AG09319 (cell line): ENCODE measurements at regions not wholly inside any gene's neighbourhood (a gene's known extent, or its start where the extent isn't known, plus 50 kb on each side); places are given as distances from the start of the nearest gene placed in this dataset.

Source experiments
- DNase-seq: peaks from one replicate; pipeline ENCODE4 v3.0.0-alpha.2; 2010; ENCODE audit warnings: low read depth; ENCODE audit errors: extremely low read depth
- TF ChIP-seq, protein P1 (sequence below): IDR thresholded peaks from 2 replicates; pipeline ENCODE4 v1.5.1; 2011; ENCODE audit warnings: low read depth, mild to moderate bottlenecking, inconsistent platforms, low read length, moderate library complexity

- TF ChIP-seq, protein P1, sequence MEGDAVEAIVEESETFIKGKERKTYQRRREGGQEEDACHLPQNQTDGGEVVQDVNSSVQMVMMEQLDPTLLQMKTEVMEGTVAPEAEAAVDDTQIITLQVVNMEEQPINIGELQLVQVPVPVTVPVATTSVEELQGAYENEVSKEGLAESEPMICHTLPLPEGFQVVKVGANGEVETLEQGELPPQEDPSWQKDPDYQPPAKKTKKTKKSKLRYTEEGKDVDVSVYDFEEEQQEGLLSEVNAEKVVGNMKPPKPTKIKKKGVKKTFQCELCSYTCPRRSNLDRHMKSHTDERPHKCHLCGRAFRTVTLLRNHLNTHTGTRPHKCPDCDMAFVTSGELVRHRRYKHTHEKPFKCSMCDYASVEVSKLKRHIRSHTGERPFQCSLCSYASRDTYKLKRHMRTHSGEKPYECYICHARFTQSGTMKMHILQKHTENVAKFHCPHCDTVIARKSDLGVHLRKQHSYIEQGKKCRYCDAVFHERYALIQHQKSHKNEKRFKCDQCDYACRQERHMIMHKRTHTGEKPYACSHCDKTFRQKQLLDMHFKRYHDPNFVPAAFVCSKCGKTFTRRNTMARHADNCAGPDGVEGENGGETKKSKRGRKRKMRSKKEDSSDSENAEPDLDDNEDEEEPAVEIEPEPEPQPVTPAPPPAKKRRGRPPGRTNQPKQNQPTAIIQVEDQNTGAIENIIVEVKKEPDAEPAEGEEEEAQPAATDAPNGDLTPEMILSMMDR = no peak
These were observed 474.8 kb upstream of the NOVA1 start for GRCh38 chr14:27072589-27072988.

DNA sequence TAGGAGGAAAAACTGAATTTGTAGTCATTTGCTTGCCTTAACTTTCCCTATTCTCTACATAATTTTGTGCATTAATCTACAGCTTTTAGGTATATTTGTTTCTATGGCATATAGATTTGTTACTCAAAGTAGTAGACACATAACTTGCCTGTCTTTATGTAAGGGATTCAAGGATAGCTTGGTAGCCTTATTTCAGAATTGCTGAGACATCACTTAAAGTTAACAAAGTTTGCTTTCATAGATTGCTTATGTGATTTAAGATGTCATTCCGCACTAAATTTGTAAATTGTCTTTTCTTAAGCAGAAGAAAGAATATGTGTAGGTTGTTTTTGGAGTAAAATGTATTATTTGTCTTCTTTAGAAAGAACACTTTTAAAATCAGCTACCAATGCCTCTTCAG is 477.7 kb upstream of the NOVA1 start:
- no peak for DNase-seq
- TF ChIP-seq, protein P1 = no peak

More at GRCh38 chr14:27072589-27072988, 474.8 kb upstream of the NOVA1 start:
- DNase-seq = no peak

GRCh38 chr14:27077214-27077613 is 479.4 kb upstream of the NOVA1 start:
- no peak for DNase-seq
- TF ChIP-seq, protein P1 = no peak

- no peak for DNase-seq
- TF ChIP-seq, protein P1 = no peak
These were observed 479.9 kb upstream of the NOVA1 start for GRCh38 chr14:27077710-27078109.

DNA sequence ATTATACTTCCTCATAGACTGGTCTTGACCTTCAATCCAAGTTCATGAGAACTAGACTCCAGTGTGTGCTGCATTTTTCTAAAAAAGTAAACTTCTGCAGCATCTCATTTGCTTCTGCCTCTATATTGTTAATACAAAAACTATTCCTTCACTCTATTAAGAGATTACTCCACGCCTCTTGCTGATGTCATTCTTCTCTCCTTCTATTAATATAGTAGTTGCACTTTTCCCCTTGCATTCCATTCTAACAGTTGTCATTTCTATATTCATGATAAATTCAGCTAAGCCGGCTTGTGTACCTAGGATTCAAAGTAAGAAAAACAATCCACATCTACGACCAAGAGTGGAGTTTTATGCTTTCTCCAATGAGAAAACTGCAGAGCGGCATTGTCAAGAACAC is 480.4 kb upstream of the NOVA1 start:
- TF ChIP-seq, protein P1 = no peak

DNA sequence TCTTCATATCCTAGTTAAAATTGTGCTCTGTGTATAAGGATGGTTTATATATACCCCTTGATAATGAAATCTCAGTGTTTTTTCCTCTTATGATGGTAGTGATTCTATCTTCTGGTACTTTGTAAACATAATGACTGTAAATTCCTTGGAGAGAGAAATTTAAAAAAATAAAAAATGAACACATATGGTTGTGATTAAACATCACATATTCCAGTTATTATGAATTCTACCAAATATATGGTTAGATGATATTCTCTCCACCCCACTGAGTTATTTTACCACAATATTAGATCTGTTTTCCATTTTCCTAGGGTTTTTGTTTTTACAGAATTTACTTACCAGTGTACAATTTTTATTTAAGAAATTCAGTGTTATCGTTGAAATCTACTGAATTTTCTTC is 481.9 kb upstream of the NOVA1 start:
- DNase-seq = no peak
- TF ChIP-seq, protein P1 = no peak

More for the DNA sequence above, 480.4 kb upstream of the NOVA1 start:
- DNase-seq = no peak

- no peak for DNase-seq
- TF ChIP-seq, protein P1 = no peak
These were observed 487.7 kb upstream of the NOVA1 start for GRCh38 chr14:27085500-27085899.
